ENCODE measurements at regions not wholly inside any gene's neighbourhood (a gene's known extent, or its start where the extent isn't known, plus 50 kb on each side); places are given as distances from the start of the nearest gene placed in this dataset.

DNA sequence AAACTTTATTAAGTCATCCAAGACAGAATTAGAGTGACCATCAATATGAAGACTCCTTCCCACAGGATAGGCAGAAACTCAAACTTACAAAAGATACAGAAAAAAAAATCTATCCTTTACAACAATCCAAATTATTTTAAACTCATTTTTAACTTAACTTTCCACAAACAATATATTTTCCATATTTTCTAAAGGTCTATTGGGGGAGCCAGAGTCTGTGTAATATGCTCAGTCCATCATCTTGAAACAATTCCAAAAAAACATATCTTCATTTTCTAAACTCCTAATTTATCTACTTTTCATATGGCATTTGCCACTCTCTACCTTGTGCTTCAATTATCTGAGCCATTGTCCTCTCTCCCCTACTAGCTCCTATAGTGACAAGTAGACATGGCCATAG is 378.1 kb downstream of the PDGFC start:
- no peak for DNase-seq

DNA sequence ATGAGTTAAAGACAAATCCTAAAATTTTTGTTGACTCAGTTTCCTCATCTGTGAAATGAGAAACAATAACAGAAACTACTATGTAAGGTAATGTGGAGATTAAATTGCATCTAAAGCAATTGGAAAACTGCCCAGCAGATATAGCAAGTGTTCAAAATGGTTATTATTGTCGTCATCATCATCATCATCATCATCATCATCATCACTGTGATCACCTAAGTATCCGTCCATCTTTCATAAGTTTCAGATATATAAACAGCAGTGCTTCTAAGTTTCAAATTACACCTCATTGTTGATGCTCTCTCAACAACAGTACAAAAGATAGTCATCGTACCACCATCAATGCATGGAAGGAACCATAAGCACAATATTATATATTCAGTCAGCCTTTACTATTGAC is 379.9 kb downstream of the PDGFC start:
- DNase-seq, result no peak

DNA sequence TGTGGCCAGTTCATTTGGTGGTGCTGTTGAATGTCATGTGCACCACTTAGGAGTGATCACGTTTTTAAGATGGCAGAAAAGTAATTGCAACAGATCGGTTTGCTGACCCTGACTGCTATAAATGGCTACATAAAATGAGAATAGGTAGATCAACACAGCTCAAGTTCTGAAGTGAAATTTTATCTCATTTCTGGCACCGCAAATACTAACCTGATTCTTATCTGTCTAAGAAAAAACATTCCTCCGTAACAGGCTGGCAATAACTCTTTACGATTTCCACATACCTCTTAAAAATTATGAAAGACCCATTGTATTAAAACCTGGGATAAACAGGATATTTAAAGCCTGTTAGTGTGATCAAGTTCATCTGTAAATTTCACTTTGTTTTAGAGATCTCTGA is 387.5 kb downstream of the PDGFC start:
- no peak for DNase-seq

DNA sequence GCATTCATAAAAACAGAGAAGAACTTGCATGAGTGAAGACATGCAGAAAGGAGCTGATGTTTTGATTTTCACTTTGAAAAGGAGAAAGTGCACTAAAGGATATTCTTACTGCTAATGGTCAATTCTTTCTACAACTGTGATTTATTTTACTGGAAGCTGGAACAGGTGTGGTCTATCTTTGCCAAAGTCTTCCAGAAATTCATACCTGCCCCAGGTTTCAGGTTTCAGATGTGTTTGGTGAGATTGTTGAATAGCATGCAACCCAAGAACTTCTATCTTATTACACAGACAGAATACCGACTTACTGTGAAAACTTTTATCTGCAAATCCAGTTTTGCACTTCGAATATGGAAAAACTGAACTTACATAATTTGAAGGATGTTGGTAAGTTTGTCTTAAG is 388.3 kb downstream of the PDGFC start:
- DNase-seq, result no peak

DNA sequence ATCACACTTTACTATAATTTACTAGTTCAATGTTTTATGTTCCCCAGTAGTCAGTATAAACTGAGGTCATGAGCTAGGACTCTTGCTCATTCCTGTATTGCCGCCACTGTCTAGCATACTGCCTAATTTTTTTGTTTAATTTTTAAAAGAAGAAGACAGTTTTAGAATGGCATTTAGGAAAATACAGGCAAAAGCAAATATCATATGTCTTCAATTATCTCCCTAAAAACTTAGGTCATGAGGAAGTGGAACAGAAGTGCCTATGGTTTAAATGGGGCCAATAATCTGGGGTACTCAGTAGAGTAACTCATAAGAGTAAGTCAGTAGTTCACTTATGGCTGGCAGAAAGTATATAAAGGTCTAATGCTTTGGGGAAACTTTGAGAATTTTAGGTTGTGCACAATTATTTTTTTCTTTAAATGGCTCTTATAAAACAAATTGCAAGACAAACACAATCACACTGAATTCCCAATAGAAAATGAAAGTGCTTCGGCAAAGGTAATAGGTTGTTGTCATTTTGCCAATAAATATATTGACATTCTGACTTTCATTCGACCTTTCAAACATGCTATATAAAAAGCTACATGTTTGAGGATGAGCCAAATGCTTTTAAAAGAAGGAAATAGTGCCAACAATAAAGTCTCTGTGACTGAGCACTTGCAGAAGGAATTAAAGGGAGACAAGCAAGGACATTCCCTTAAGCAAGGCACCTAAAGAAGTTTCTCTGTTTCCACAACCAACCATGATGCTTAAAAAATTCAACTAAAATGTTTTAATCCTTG is 390.1 kb downstream of the PDGFC start:
- DNase-seq, result no peak

DNA sequence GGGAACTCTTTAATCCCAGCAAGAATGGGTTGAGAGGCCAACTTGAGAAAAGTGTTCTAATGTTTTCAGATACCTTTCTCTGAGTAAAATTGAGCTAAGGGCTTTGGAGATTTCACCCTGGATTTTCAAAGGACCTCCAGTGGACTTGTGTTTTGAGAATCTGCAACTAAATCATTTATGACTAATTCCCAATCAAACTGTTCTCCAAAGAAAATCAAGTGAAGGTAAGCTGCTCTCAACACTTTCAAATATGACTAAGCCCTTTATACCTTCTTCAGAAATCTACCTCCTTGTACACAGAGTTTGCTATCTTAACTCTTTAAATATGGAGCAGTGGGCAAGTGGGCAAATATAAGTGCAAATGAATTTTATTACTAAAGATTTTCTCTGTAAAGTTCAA is 392.9 kb downstream of the PDGFC start:
- no peak for DNase-seq

DNA sequence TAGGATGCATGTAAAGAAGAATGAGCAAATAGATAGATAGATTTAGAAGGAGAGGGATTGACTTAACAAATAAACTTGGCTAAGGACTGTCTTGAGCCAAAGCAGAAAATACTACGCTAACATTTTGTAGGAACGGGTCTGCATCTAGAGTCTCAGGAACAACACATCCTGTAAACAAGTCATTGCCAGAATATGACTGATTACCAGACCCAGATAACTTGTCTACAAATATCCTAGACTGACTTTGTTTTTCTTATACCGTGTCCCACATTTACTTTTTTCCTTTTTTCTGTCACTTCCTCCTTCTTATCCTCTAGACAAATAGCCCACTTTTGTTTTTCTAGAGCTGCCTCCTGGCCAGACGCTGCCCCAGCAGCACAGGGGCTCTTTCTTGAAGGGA is 393.6 kb downstream of the PDGFC start:
- no peak for DNase-seq

DNA sequence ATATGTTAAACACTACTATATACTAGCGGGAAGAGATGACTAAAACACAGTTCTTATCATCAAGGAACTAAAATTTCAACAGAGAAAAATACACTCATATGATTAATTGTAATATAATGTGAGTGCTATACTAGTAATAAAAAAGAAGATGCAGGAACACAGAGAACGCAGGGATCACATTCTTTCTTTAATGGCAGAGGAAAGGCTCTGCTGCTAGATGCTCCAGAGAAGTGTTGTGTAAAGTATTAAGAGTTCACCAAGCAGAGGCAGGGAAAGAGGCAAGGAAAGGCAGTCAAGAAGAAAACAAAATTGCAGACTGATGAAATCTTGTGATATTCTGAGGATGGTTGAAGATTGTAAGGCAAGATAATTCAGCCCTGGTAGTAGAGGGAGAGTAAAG is 394.7 kb downstream of the PDGFC start:
- peak; percentile 35 for DNase-seq

DNA sequence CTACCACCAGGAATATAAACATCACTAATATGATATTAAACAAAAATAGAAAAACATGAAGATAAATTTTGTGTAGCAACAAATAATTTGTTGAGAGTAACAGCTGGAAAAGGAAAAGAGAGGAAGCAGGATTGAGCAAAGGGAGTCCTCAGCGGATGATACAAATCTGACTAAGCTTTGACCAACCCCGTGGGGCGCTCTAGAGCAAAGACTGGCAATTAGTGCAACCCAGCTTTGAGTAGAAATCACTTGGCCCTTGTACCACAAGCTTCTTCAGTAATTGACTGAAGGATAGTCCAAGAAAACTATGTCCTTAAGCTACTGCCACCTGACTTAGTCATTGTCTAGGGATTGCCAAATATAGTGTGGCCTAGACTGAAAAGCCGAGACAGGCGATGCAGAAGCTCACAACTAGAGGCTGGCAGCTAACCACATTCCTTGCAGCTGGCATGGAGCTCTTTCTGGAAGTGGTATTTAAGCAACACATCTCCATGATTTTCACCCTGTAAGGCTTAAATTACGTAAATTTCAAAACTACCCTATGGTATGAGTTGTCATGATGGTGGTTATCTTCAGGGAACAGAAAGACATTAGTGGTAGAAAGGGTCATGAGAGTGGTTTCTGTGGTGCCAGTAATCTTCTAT is 396.0 kb downstream of the PDGFC start:
- peak; percentile 38 for DNase-seq

DNA sequence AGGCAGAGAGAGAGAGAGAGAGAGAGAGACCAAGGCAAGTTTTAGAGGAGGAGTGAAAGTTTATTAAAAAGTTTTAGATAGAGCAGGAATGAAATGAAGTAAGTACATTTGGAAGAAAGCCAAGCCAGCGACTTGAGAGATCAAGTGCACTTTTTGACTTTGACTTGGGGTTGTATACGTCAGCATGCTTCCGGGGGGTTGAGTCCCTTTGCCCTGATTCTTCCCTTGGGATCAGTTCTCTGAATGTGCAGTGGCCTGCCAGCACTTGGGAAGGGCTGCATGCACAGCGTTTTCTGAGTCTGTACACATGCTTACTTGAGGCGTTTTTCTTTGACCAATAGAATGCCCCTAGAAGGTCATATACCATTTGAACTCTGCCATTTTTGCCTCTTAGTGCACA is 400.5 kb downstream of the PDGFC start:
- DNase-seq, result no peak

DNA sequence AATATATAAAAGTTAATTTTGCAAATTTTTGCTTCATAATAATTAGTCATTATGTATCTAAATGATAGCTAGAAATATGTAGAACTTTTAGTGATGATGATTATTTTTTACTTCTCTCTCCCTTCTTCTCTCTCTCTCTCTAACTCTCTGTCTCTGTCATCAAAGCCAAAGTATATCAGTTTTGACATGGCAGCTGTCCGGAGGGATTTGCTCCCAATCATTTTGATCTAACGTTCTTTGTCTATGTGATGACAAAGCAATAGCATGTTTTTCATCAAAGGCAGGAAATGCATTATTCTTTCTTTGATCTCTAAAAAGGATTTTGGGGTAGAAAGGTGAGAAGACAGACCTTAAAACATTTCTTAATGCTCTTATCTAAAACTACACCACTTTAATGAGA is 402.1 kb downstream of the PDGFC start:
- no peak for DNase-seq

DNA sequence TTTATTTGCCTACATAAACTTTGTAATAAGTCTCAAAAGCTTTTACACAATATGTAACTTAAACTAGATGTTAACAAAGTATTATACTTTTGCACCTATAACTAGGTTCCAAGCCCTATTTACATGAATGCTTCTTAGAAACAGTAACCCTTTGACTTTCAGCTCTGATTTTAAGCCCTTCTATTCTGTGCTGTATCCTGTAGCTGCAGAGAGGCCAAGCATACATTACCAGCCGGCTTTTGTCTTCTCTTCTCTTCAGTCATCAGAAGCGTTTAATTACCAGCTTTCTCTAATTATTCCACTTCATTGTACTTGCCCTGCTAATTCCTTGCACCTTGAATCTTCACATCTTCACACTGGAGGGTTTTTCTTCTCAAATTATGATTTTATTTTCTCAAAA is 403.1 kb downstream of the PDGFC start:
- no peak for DNase-seq

DNA sequence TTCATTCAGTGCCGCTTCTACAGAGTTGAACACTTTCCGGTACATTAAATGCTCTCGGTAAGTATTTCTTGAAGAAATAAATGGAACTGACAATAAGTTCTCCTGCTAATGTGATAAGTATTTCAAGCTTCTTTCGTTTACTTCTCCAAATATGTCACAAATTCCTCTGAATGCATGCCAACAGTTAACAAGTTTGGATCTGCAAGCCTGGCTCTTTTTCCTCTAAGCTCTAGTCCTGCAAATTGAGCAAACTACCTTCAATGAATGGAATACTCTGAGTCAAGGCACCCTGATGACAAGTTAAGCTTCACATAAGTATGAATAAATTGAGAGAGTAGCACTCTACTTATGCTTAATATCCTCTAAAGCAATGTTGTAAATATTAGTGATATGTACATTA is 403.6 kb downstream of the PDGFC start:
- peak; percentile 60 for DNase-seq

DNA sequence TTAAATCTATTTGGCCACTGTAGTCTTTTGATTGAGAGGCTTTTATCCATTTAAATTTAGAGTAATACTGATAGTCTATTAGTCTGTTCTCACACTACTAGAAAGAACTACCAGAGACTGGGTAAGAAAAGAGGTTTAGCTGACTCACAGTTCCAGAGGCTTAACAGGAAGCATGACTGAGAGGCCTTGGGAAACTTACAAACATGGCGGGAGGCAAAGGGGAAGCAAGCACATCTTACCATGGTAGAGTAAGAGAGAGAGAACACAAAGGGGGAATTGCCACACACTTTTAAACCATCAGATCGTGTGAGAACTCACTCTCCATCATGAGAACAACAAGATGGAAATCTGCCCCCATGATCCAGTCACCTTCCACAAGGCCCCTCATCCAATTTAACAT is 410.9 kb downstream of the PDGFC start:
- no peak for DNase-seq

DNA sequence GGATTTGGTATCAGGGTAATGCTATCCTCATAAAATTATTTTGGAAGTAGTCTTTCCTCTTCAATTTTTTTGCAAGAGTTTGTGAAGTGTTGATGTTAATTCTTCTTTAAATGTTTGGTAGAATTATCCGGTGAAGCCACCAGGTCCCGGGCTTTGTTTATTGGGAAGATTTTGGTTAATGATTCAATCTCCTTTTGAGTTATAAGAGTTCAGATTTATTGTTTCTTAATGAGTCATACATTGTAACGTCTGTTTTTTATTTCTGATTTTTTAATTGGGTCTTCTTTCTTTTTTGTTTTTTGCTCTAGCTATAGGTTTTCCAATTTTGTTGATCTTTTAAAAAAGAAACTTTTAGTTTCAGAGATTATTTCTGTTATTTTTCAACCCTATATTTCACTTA is 412.3 kb downstream of the PDGFC start:
- no peak for DNase-seq

DNA sequence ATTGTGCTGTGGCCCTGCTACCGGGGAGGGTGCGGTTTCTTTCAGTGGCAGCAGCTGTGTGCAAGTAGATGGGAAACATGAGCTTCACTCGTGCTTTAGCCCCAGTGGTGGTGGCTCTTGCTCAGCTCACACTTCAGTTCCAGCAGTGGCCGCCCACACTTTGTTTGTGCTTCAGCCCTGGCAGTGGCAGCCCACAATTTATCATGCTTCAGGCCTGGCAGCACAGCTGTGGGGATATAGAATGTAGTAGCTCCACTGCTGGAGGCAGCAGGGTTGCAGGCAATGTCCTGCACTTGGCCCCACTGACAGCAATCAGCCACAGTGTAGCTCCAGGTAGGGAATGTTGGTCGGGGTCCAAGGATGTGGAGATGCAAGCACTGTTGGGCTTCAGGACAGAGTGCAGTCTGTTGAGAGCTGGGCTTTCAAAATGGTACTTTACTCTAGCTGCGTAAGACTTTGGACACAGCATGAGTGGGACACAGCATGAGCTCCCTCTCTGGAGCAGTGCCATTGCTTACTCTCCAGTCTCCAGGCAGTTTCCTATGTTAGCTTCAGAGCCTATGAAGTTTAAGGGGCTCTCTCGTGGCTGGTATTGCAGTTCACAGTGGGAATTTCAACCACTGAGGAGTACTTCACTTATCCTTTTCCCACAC is 413.1 kb downstream of the PDGFC start:
- peak; percentile 24 for DNase-seq

DNA sequence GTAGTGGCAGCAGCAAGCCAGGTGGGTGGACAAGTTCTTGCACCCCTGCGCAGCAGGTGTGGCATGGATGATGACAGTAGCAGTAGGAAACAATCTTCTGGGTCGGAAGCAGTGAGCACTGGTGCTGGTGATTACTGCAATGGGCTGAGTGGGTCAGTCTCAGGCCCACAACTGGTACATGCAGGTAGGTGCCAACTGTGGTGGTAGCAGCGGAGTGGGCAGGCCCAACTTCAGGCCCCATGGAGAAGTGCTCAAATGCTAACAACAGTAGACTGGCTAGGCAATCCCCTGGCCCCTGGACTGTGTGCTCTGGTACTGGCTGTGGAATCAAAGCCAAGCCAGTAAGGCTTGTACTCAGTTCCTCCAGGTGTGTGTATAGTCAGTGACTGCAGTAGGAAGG is 413.7 kb downstream of the PDGFC start:
- no peak for DNase-seq

DNA sequence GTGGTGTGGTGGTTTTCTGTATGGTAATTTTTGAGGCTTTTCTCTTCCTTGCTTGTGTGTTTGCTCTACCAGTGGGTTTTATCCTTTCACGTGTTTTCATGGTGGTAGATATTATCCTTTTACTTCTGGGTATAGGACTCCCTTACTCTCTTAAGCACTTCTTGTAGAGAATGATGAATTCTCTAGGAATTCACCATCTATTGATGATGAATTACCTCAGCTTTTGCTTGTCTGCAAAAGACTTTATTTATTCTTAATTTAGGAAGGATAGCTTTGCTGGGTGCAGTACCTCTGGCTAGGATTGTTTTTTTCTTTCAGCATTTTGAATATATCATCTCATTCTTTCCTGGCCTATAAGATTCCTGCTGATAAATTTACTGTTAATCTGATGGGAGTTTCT is 415.3 kb downstream of the PDGFC start:
- DNase-seq, result peak; percentile 73

DNA sequence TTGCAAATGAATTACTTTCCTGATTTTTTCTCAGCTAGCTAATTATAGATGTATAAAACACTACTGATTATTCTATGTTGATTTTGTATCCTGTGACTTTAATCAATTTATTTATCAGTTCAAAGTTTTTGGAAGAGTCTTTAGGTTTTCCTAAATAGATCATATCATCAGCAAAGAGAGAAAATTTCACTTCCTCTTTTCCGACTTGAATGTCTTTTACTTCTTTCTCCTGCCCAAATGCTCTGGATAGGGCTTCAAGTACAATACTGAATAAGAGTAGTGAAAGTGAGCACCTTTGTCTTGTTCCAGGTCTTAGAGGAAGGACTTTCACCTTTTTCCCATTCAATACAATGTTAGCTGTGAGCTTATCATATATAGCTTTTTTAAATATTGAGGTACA is 417.9 kb downstream of the PDGFC start:
- DNase-seq, result no peak

DNA sequence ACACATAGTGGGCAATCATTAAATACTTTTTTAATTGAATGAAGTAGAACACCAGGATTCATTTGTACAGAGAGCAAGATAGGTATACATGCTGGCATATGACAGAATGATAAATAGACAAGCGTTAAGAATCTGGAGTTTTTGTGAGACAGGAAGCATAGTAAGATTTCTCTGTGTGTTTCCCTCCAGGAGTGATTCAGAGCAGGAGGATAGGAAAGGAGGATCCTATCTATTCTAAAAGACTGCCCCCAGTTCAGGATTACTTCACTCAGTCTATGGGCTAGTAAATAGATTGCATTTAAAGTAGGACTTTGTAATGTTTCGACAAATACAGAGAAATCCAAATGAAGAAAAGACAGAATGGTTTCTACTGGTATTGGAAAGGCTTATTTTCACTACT is 423.7 kb downstream of the PDGFC start:
- DNase-seq, result peak; percentile 54

DNA sequence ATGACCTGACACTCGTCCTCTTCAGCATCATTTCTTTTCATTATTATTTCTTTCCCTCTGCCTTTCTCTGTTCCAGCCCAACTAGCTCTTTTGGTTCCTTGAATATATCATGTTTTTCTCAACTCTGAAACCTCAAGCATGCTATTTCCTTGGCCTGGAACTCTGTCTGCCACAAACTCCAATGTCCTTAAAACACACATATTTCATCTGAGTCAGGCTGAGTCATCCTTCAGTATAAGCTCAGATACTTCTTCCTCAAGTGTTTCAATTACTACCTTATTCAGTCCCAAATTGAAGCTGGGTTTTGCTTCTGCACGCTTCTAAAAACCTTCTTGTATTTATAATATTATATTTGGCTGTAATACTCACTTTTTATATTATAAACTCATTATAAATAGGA is 424.2 kb downstream of the PDGFC start:
- peak; percentile 96 for DNase-seq

DNA sequence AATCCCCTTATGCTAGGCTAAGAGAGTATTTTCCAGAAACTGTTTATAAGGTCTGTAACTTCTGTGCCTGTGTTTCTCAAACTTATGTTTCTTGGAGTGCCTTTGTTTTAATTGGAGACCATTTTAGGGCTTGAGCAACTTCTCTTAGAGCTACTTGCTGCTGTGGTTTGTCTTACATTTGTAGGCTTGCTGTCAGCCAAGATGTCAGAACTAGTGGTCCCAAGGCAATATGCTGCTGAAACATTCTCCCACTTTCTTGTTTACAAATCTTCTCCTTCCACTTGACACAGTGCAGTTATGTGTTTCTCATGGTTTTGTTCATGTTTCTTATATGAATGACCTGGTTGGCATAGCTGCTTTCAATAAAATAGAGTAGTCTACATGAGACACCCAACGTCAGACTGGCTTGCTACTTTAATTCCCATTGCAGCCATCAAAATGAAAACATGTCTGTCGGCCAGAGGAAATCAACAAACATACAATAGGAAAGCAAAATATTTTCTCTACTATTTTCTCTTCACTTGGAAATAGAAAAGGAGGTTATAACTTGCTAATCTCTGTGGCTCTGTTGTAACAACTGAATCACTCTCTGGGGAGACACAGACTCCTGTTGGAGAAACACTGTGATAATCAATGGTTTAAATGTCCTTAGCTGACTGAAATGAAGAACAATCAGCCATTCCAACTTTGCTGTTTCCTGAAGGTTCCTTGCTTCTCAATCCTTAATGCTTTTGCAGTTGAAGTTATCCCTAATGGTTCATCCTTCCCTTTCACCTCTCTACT is 426.4 kb downstream of the PDGFC start:
- peak; percentile 43 for DNase-seq

DNA sequence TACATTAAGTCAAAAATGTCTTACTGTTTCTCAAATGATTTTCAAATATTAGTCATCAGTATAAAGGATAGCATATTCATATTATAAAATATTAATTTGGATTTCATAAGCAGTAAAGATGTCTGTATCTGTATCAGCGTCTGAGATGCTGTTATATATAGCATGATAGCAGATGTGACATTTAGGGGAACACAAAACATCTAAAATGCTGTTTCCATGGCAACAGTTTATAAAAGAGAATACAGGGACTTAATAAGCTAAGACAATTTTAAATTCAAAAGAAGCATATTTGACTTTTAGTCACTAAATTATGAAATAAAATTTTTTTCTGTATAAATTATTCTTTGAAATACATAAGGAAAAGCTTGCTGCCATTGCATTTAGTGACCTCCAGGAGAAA is 432.2 kb downstream of the PDGFC start:
- no peak for DNase-seq
